OCI-LY1 (cell line): ENCODE measurements at regions not wholly inside any gene's neighbourhood (a gene's known extent, or its start where the extent isn't known, plus 50 kb on each side); places are given as distances from the start of the nearest gene placed in this dataset.

Source experiments
- H2AFZ ChIP-seq: fragments of 200-600 bp; sonication (generic), shearing (Covaris generic); 2 replicates; pipeline ENCODE4 v1.6.0; 2014; ENCODE audit warnings: antibody characterized with exemption, mild to moderate bottlenecking, low read length
- H3F3A ChIP-seq: fragments of 200-600 bp; sonication (generic), shearing (Covaris generic); 2 replicates; pipeline ENCODE4 v1.6.0; 2014; ENCODE audit warnings: mild to moderate bottlenecking, antibody characterized with exemption, low read length, moderate library complexity; ENCODE audit not compliant: insufficient read depth
- H3K27ac ChIP-seq: fragments of 200-600 bp; sonication (generic); 2 replicates; pipeline ENCODE4 v1.5.1; 2014; ENCODE audit warnings: low read length, mixed run types, mild to moderate bottlenecking, low read depth; ENCODE audit not compliant: poor library complexity, severe bottlenecking
- H3K27me3 ChIP-seq: fragments of 200-600 bp; sonication (generic); 2 replicates; pipeline ENCODE4 v1.6.0; 2014; ENCODE audit warnings: antibody characterized with exemption, mild to moderate bottlenecking, low read length, moderate library complexity; ENCODE audit not compliant: insufficient read depth
- H3K36me3 ChIP-seq: fragments of 200-600 bp; sonication (generic); 2 replicates; pipeline ENCODE4 v1.6.1; 2014; ENCODE audit warnings: mild to moderate bottlenecking, antibody characterized with exemption, low read length, moderate library complexity, mixed read lengths; ENCODE audit not compliant: insufficient read depth
- H3K4me1 ChIP-seq: fragments of 200-600 bp; sonication (generic); 2 replicates; pipeline ENCODE4 v1.5.1; 2014; ENCODE audit warnings: mild to moderate bottlenecking, low read length, moderate library complexity; ENCODE audit not compliant: insufficient read depth, severe bottlenecking
- H3K4me2 ChIP-seq: fragments of 200-600 bp; sonication (generic), shearing (Covaris generic); 2 replicates; pipeline ENCODE4 v1.6.1; 2014; ENCODE audit warnings: low read length
- H3K4me3 ChIP-seq: fragments of 200-600 bp; sonication (generic); 2 replicates; pipeline ENCODE4 v1.5.1; 2014; ENCODE audit warnings: low read length, low read depth, mild to moderate bottlenecking, mixed read lengths; ENCODE audit not compliant: poor library complexity, severe bottlenecking
- H3K79me2 ChIP-seq: fragments of 200-600 bp; shearing (Covaris generic); 2 replicates; pipeline ENCODE4 v1.6.1; 2016; ENCODE audit warnings: mixed run types, low read length, mixed read lengths; ENCODE audit not compliant: insufficient read depth
- H3K9ac ChIP-seq: fragments of 200-600 bp; sonication (generic), shearing (Covaris generic); 2 replicates; pipeline ENCODE4 v1.6.1; 2014; ENCODE audit warnings: mild to moderate bottlenecking, low read length, mixed read lengths
- H3K9me2 ChIP-seq: fragments of 200-600 bp; sonication (generic), shearing (Covaris generic); 2 replicates; pipeline ENCODE4 v1.6.1; 2014; ENCODE audit warnings: low read depth, mild to moderate bottlenecking, low read length, mixed read lengths
- H3K9me3 ChIP-seq: fragments of 200-600 bp; shearing (Covaris generic); 2 replicates; pipeline ENCODE4 v1.6.1; 2014; ENCODE audit warnings: low read length, mixed read lengths
- H4K20me1 ChIP-seq: fragments of 200-600 bp; sonication (generic), shearing (Covaris generic); 2 replicates; pipeline ENCODE4 v1.6.0; 2016; ENCODE audit warnings: mild to moderate bottlenecking, low read length; ENCODE audit not compliant: insufficient read depth
- CTCF ChIP-seq: fragments of 200-600 bp; sonication (generic), shearing (Covaris generic); IDR thresholded peaks from 2 replicates; pipeline ENCODE4 v1.5.1; 2017; ENCODE audit warnings: mild to moderate bottlenecking, antibody characterized with exemption, low read length, moderate library complexity, mixed read lengths
- EZH2 ChIP-seq: fragments of 200-600 bp; sonication (generic), shearing (Covaris generic); IDR thresholded peaks from 2 replicates; pipeline ENCODE4 v1.8.0; 2017; ENCODE audit warnings: borderline replicate concordance, mixed run types, mild to moderate bottlenecking, antibody characterized with exemption, low read length, moderate library complexity, mixed read lengths

- no peaks in the 10 kb centered on the region for H3K79me2 ChIP-seq
- TF ChIP-seq EZH2 (no peak), CTCF (no peak)
- no peaks in the 10 kb centered on the region for H3F3A ChIP-seq
- no peak overlapping the region for H2AFZ ChIP-seq
- no peak overlapping the region for H3K4me3 ChIP-seq
- no peak overlapping the region for H3K27ac ChIP-seq
- H3K4me2 ChIP-seq, result no peak overlapping the region
- peaks cover 23% of the 10 kb centered on the region for H3K4me1 ChIP-seq
- H3K9ac ChIP-seq, result no peak overlapping the region
- no peaks in the 10 kb centered on the region for H3K27me3 ChIP-seq
- H3K9me2 ChIP-seq, result no peaks in the 10 kb centered on the region
- no peaks in the 10 kb centered on the region for H3K9me3 ChIP-seq
- no peaks in the 10 kb centered on the region for H3K36me3 ChIP-seq
- no peaks in the 10 kb centered on the region for H4K20me1 ChIP-seq
Measured at GRCh38 chr7:47097431-47097830, 484.5 kb downstream of the TNS3 start.

GRCh38 chr7:47095946-47096345 lies 486.0 kb downstream of the TNS3 start:
- no peaks in the 10 kb centered on the region for H3K79me2 ChIP-seq
- no peaks in the 10 kb centered on the region for H3K9me2 ChIP-seq
- H3K4me2 ChIP-seq, result no peak overlapping the region
- no peaks in the 10 kb centered on the region for H3K36me3 ChIP-seq
- H3F3A ChIP-seq, result no peaks in the 10 kb centered on the region
- TF ChIP-seq EZH2 (no peak), CTCF (no peak)
- H3K4me1 ChIP-seq, result peaks cover 25% of the 10 kb centered on the region
- H3K27me3 ChIP-seq, result no peaks in the 10 kb centered on the region
- no peaks in the 10 kb centered on the region for H3K9me3 ChIP-seq
- H3K4me3 ChIP-seq, result no peak overlapping the region
- no peak overlapping the region for H3K27ac ChIP-seq
- H4K20me1 ChIP-seq, result no peaks in the 10 kb centered on the region
- no peak overlapping the region for H3K9ac ChIP-seq
- no peak overlapping the region for H2AFZ ChIP-seq

GRCh38 chr7:47094462-47094861 lies 487.4 kb downstream of the TNS3 start:
- Histone ChIP-seq H3K9me3 (no peaks in the 10 kb centered on the region), H3K36me3 (no peaks in the 10 kb centered on the region), H3K27ac (no peak overlapping the region), H3K79me2 (no peaks in the 10 kb centered on the region), H3K4me1 (peaks cover 15% of the 10 kb centered on the region), H3K4me3 (no peak overlapping the region), H3F3A (no peaks in the 10 kb centered on the region), H2AFZ (no peak overlapping the region), H3K9me2 (no peaks in the 10 kb centered on the region), H3K27me3 (no peaks in the 10 kb centered on the region), H4K20me1 (no peaks in the 10 kb centered on the region), H3K4me2 (no peak overlapping the region), H3K9ac (no peak overlapping the region)
- TF ChIP-seq EZH2, result no peak
- no peak for TF ChIP-seq CTCF
